Pons (tissue), 1 donor: ENCODE measurements at regions not wholly inside any gene's neighbourhood (a gene's known extent, or its start where the extent isn't known, plus 50 kb on each side); places are given as distances from the start of the nearest gene placed in this dataset.

Source experiments
- DNase-seq: peaks from one replicate; pipeline ENCODE4 v3.0.0-alpha.2; 2016; ENCODE audit warnings: low spot score

- no peak for DNase-seq
These were observed 80.8 kb upstream of the IER5L start for GRCh38 chr9:129258823-129259301.

- DNase-seq = peak; percentile 75
These were observed 80.2 kb upstream of the IER5L start for GRCh38 chr9:129258124-129258822.

GRCh38 chr9:129256959-129257713 lies 79.1 kb upstream of the IER5L start:
- no peak for DNase-seq

- no peak for DNase-seq
These were observed 76.7 kb upstream of the IER5L start for GRCh38 chr9:129254566-129255287.

GRCh38 chr9:129253803-129254381 lies 75.8 kb upstream of the IER5L start:
- no peak for DNase-seq

GRCh38 chr9:129252937-129253802 lies 75.1 kb upstream of the IER5L start:
- DNase-seq = peak; percentile 76

- no peak for DNase-seq
These were observed 72.7 kb upstream of the IER5L start for GRCh38 chr9:129250786-129251185.

GRCh38 chr9:129247285-129248153 lies 69.5 kb upstream of the IER5L start:
- no peak for DNase-seq

GRCh38 chr9:129245276-129245675 lies 67.2 kb upstream of the IER5L start:
- no peak for DNase-seq

- DNase-seq = no peak
These were observed 65.0 kb upstream of the IER5L start for GRCh38 chr9:129242971-129243561.

GRCh38 chr9:129242191-129242941 lies 64.3 kb upstream of the IER5L start:
- no peak for DNase-seq

GRCh38 chr9:129241725-129242124 lies 63.7 kb upstream of the IER5L start:
- DNase-seq = no peak

- no peak for DNase-seq
These were observed 62.6 kb upstream of the IER5L start for GRCh38 chr9:129240581-129241211.

- DNase-seq = no peak
These were observed 62.0 kb upstream of the IER5L start for GRCh38 chr9:129239946-129240490.

- no peak for DNase-seq
These were observed 59.7 kb upstream of the IER5L start for GRCh38 chr9:129237803-129238202.

- DNase-seq = no peak
These were observed 59.1 kb upstream of the IER5L start for GRCh38 chr9:129237164-129237611.

GRCh38 chr9:129236441-129237145 lies 58.5 kb upstream of the IER5L start:
- no peak for DNase-seq

GRCh38 chr9:129235931-129236331 lies 57.9 kb upstream of the IER5L start:
- no peak for DNase-seq
